Stimulated activated CD4-positive, alpha-beta T cell treated with anti-CD3 and anti-CD28 coated beads, TNF-alpha, amount 100 ng/mL, for 24 hours (primary cell): ENCODE measurements at regions not wholly inside any gene's neighbourhood (a gene's known extent, or its start where the extent isn't known, plus 50 kb on each side); places are given as distances from the start of the nearest gene placed in this dataset.
"Not testable (repeated sequence)": the region's sequence is repeated elsewhere in the genome, so short reads cannot be mapped to it uniquely, and the experiment has no call there.

ENCODE experiments used
- DNase-seq, 3 experiments: peaks; one replicate each; pipeline ENCODE4 v3.0.0-alpha.2; 2020; ENCODE audit warnings: low read depth in 3 of 3

- DNase-seq, result no peak
Measured at GRCh38 chr6:134429861-134430380, 112.0 kb upstream of the SGK1 start.

GRCh38 chr6:134427721-134428120 lies 109.8 kb upstream of the SGK1 start:
- DNase-seq, result no peak

DNA sequence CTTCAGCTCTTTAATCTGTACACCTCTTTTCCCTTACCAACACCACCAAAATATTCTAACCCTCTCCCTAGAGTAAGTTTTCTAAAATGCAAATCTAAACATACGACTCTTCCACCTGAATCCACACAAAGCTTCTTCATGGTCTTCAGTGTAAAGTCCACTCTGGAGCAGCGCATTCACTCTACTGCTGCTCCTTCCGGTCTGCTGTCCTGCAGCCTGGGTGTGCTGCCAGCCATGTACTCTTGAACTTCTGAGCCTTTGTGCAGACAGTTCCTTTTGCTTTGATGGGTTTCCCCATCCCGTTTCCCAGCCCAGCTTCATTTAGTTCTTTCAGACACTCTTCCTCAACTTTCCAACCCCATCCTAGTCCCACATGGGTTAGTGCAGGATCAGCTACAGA lies 108.7 kb upstream of the SGK1 start:
- no peak for DNase-seq

- DNase-seq, result not testable (repeated sequence)
Measured at GRCh38 chr6:134425917-134426316, 108.0 kb upstream of the SGK1 start.

DNA sequence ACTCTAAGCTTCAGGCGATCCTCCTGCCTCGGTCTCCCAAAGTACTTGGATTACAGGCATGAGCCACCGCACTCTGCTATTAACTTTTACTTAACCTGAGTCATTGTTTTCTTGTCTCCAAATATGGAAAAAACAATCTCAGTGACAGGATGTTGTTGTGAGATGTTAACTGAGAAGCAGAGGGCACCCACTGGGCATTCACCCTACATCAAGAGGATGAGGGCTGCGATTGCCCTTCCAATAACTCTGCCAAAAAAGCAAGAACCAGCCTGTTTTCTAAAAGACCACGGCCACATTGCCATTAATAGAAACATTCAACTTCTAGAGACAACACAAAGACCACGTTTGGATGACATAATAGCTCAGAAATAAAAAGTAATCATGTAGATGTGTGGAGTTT lies 107.6 kb upstream of the SGK1 start:
- no peak for DNase-seq

DNA sequence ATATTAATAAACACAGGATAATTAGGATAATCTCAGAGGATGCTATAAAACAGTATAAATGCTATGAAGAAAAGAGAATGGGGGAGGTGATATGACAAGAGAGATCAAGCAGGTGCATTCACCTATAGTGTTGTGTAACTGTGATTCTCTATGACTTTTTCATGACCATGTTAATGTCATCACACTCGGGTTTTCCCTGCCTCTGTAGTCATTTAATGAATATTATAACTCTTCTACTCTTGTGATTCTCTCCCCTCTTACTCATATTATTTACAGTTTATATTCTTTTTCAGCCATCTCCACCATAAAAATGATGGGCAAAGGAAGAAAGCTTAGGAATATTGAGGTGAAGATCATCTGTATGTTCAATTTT lies 106.9 kb upstream of the SGK1 start:
- no peak for DNase-seq

DNA sequence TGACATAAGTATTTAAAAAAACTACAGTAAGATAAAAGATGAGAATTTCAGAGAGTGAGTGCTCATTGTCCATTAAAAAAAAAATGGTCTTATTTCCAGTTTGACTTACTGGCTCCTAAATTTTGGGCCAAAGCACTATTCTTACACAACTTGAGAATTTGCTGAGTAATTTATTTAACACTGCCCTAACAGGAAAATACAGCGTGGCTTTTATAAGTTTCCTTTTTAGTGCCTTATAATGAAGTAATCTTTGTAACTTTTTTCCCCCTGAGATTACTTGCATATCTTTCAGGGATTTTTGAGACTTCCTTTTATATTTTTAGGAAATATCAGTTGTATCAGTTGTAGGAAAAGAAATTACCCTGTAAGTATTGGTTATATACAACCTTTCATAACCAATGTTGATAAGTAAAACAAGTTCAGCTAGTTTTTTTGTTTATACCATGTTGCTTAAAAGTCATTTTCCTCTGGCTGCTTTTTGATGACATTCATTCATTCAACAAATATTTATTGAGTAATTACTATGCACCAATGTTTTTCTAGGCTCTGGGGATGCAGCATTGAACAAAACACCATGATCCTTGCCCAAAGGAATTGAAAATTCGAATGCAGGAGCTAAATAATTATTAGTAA lies 106.4 kb upstream of the SGK1 start:
- DNase-seq, result no peak

DNA sequence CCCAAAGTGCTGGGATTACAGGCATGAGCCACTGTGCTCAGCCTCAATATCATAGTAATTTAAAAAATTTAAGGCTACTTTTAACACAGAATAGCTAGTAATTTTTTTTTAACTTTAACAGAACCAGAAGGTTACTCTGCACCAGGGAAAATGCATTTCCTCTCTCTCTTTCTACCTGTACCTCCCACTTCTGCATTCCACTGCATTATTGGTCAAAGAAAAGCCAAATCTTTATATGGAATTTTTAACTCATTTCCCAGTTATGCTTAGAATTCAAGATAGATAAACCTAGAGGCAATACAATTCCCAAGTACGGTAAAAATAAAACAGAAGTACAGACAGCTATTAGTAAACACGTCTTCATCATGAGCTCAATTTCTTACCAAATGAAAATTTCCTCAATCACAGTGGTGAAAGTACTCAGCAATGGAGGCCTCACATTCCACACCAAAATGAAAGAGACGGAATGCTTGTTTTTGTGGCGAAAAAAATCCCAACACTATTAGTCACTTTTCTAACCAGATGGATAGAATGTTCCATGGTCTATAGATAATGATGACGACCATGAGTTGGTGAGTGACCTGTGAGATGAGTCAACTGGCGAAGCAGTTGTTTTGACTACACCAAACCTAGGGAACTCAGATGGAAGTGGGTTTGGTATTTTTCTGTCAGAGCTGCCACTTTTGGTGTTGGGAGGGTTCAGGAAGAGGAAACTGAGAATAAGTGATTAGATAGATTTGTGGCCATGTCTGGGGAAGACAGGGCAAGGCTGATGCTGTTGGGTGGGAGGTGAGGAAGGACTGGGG lies 104.7 kb upstream of the SGK1 start:
- DNase-seq, result no peak

- DNase-seq, result no peak
Measured at GRCh38 chr6:134421501-134421900, 103.6 kb upstream of the SGK1 start.

DNA sequence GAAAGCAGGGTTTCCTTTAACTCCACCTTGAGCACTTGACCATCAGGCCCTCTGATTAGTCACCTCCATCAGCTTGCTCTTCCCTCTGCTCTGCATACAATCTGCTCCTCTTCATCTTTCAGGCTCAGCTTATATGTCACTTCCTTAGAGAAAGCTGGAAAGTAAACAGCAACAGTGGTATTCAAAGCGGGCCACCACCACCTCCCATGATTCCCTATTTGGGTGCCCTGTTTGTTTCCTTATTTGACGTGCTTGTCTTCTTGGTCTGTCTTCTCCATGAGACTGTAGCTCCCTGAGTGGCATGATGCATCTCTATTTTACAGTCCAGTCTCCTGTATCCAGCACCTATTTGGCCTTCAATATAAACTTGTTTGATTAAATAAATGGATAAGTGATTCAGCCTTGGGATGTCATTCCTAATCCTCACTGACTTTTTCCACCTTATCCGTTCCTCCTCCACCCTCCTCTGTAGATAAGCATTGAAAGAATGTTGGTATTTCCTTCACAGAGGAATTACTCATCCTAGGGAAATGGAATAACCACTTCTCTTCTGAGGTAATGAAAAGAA lies 102.8 kb upstream of the SGK1 start:
- no peak for DNase-seq

GRCh38 chr6:134419716-134420115 lies 101.8 kb upstream of the SGK1 start:
- DNase-seq, result no peak

GRCh38 chr6:134416418-134417154 lies 98.7 kb upstream of the SGK1 start:
- DNase-seq, result no peak

DNA sequence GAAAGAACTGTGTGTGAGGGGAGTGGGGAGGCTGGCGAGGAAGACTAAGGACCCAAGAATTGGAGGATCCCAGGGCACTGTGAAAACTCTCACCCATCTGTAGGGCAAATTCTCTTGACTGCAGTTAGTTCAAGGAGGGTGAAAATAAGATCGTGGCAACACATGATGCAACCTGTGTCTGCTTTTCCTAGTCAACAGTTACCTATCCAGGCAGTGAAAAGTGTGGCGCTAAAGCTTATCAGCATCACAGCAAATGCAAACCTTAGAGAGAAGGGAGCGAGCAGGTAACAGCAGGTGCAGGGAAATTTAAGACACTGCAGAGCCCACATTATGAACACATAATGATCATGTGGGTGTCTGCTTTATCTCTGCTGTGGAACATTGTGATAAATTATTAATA lies 97.7 kb upstream of the SGK1 start:
- no peak for DNase-seq

- DNase-seq, result no peak
Measured at GRCh38 chr6:134415194-134415593, 97.3 kb upstream of the SGK1 start.

DNA sequence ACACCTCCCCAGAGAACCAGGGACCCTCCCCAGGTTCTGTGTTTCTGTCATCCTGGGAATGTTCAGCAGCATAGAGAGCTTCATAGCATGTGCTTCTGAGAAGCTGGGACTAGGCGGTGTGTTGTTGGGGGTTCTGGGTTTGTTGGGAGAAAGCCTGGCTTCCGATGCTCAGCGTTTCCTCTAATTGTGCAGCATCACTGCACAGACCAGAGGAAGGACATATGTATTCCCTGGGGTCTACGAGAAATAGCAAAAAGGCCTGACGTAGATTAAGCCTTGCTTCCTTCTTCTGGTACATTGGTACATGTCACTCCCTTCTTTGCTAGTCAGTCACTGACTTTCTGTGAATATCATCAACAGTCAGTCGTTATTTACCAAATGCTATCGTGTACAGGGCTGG lies 96.9 kb upstream of the SGK1 start:
- no peak for DNase-seq

DNA sequence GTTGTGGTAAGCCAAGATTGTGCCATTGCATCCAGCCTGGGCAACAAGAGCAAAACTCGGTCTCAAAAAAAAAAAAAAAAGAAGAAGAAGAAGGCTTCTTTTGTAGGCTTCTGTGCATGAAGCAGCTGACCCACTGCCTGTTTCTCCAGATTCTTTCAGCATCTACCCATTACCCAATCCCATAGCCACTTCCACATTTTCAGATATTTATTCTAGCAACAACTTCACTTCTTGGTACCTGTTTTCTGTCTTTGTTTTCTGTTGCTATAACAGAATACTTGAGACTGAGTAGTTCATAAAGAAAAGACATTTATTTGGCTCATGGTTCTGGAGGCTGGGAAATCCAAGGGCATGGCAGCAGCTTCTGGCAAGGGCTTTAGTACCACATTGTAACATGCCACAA lies 95.3 kb upstream of the SGK1 start:
- no peak for DNase-seq

DNA sequence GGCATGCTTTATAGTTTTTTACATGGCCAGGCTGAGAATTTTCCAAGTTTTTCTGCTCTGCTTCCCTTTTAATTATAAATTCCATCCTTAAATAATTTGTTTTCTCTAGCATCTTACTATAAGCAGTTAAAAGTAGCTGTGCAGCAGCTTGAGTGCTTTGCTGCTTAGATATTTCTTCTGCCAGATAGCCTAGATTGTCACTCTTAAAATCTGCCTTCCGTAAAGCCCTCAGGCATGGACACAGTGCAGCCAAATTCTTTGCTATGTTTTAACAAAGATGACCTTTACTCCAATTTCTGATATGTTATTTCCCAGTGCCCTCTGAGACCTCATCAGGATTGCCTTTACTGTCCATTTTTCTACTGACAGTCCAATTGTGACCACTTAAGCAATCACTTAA lies 92.6 kb upstream of the SGK1 start:
- no peak for DNase-seq

GRCh38 chr6:134407791-134408190 lies 89.9 kb upstream of the SGK1 start:
- no peak for DNase-seq

DNA sequence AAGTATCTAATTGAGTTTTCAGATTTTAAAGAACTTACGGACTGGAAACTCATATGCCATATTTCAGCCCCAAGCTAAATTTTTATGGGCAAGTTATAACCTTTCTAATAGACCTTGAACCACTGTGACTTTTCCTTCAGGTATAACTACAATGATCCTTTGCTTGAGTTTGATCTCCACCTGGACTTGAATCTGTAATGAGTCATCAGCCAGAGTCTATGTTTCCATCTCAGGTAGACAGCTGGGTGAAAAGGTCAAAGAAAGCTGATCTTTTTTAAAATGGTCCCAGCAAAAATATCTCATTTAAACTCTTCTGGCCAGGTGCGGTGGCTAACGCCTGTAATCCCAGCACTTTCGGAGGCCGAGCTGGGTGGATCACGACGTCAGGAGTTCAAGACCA lies 88.4 kb upstream of the SGK1 start:
- no peak for DNase-seq

- DNase-seq, result no peak
Measured at GRCh38 chr6:134405386-134406087, 87.6 kb upstream of the SGK1 start.

DNA sequence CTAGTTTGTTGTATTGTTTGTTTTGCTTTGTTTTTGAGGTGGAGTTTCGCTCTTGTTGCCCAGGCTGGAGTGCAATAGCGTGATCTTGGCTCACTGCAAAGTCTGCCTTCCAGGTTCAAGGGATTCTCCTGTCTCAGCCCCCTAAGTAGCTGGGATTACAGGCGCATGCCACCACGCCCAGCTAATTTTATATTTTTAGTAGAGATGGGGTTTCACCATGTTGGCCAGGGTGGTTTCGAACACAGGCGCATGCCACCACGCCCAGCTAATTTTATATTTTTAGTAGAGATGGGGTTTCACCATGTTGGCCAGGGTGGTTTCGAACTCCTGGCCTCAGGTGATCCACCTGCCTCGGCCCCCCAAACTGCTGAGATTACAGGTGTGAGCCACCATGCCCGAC lies 85.4 kb upstream of the SGK1 start:
- not testable (repeated sequence) for DNase-seq
